Keratinocyte (primary cell): ENCODE measurements at regions not wholly inside any gene's neighbourhood (a gene's known extent, or its start where the extent isn't known, plus 50 kb on each side); places are given as distances from the start of the nearest gene placed in this dataset.

Experiments used
- CTCF ChIP-seq, 3 experiments: IDR thresholded peaks in 1 of 3; conservative IDR thresholded peaks in 1 of 3; optimal IDR thresholded peaks in 1 of 3; 2 replicates in 2 of 3; 3 replicates in 1 of 3; pipeline versions ENCODE3 to v1.5.1; 2011; ENCODE audit warnings: low read length in 3 of 3, mild to moderate bottlenecking in 3 of 3, moderate library complexity in 2 of 3, control low read depth in 1 of 3, inconsistent platforms in 1 of 3; ENCODE audit not compliant: insufficient read depth in 2 of 3; ENCODE audit errors: extremely low read depth in 1 of 3
- EZH2 ChIP-seq: IDR thresholded peaks from one replicate; pipeline ENCODE4 v1.6.1; 2012; ENCODE audit warnings: inconsistent platforms, mild to moderate bottlenecking, low read length, moderate library complexity

- TF ChIP-seq CTCF (optimal IDR thresholded peaks at IDR 0.05 in 1 of 3, IDR thresholded peaks at IDR 0.05 in 1 of 3, conservative IDR thresholded peaks at IDR 0.05 in 1 of 3; ENCODE audit: extremely low read depth in 1 of 3, insufficient read depth in 2 of 3, low read length in 3 of 3) (no peak), EZH2 (no peak)
These were observed 103.0 kb upstream of the STK17B start for GRCh38 chr2:196274387-196274809.
